ENCODE measurements at regions not wholly inside any gene's neighbourhood (a gene's known extent, or its start where the extent isn't known, plus 50 kb on each side); places are given as distances from the start of the nearest gene placed in this dataset.

DNA sequence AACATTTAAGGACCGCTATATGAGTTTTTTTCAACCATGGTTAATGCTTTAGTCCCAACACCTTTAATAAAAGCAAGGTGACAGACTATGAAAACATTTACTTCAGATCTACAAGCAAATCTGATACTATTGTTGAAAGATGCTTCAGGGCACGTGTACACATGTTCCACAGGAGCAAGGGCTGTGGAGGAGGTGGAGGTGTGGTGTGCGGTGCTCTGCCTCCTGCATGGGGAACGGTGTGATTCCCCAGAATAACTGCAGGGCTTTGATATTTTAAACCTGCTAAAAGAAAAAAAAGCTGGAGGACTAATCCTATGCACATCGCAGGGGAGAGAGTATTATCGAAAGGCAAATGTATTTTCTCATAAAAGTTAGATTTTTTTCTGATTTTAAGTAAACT, 188.1 kb upstream of the CEP162 start:
- Histone ChIP-seq H3K4me1 (no peaks in the 10 kb centered on the region), H3K4me3 (no peak overlapping the region), H3K9me3 (no peaks in the 10 kb centered on the region), H3K36me3 (replicated peaks in 1 of 2; ENCODE audit: insufficient read depth in 1 of 2, low read depth in 2 of 2) (no peaks in the 10 kb centered on the region), H3K27me3 (no peaks in the 10 kb centered on the region), H3K27ac (no peak overlapping the region)
- intact Hi-C loops (cut with DNase I): no loop called here
- no peak for TF ChIP-seq POLR2A (IDR thresholded peaks at IDR 0.05)
- no peak for TF ChIP-seq CTCF (IDR thresholded peaks at IDR 0.05)
- DNase-seq (no peak), ATAC-seq (no peak)
- 36 to 40% methylated on average over 6 of the region's 6 CpGs for WGBS, 2 donors

- Histone ChIP-seq H3K4me3 (no peak overlapping the region), H3K4me1 (no peaks in the 10 kb centered on the region), H3K27ac (no peak overlapping the region), H3K9me3 (no peaks in the 10 kb centered on the region), H3K36me3 (replicated peaks in 1 of 2; ENCODE audit: insufficient read depth in 1 of 2, low read depth in 2 of 2) (no peaks in the 10 kb centered on the region), H3K27me3 (no peaks in the 10 kb centered on the region)
- TF ChIP-seq POLR2A (IDR thresholded peaks at IDR 0.05) (no peak), CTCF (IDR thresholded peaks at IDR 0.05) (no peak)
- intact Hi-C loops (cut with DNase I): no loop called here
- 29 to 38% methylated on average over 2 of the region's 2 CpGs for WGBS, 2 donors
- ATAC-seq: no peak
- DNase-seq: no peak
Observed at GRCh38 chr6:84415068-84415467, 187.6 kb upstream of the CEP162 start.

- TF ChIP-seq POLR2A (IDR thresholded peaks at IDR 0.05) (no peak), CTCF (IDR thresholded peaks at IDR 0.05) (no peak)
- H3K9me3 ChIP-seq: no peaks in the 10 kb centered on the region
- no peaks in the 10 kb centered on the region for H3K36me3 ChIP-seq (replicated peaks in 1 of 2; ENCODE audit: insufficient read depth in 1 of 2, low read depth in 2 of 2)
- 48 to 52% methylated on average over 6 of the region's 6 CpGs for WGBS, 2 donors
- H3K27ac ChIP-seq: no peak overlapping the region
- H3K4me3 ChIP-seq: no peak overlapping the region
- no peaks in the 10 kb centered on the region for H3K27me3 ChIP-seq
- ATAC-seq: no peak
- intact Hi-C loops (cut with DNase I): no loop called here
- H3K4me1 ChIP-seq: no peaks in the 10 kb centered on the region
- DNase-seq: no peak
Observed at GRCh38 chr6:84414531-84414930, 187.1 kb upstream of the CEP162 start.

DNA sequence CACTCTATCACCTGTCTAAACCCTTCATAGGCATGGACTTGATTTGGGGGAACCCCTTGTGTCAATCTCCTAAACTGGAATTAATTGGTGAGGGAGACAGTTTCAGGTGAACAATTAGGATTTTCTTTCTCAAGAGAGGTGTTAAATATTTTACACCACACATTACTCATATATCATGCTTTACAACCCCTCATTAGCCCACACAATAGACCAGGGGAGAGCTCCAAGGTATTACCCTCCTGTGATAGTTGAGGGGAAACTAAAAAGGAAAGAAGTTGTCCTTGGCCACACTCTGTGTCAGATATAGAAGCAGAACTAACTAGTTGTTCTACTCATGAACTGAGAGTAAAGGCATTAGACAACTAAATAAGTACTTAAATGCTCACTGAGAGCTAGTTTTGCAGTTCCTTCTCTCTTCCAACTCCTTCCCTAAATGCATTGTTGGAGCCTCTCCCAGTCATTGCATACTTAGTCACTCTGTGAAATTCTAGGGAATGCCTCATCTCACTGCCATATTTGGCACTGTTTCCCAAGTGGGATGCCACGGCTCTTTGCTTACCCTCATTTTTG, 183.7 kb upstream of the CEP162 start:
- no peak for DNase-seq
- ATAC-seq: no peak
- no peaks in the 10 kb centered on the region for H3K9me3 ChIP-seq
- H3K27ac ChIP-seq: no peak overlapping the region
- no peaks in the 10 kb centered on the region for H3K36me3 ChIP-seq (replicated peaks in 1 of 2; ENCODE audit: insufficient read depth in 1 of 2, low read depth in 2 of 2)
- no peak overlapping the region for H3K4me3 ChIP-seq
- intact Hi-C loops (cut with DNase I): no loop called here
- 26 to 44% methylated on average over 1 of the region's 1 CpG for WGBS, 2 donors
- TF ChIP-seq CTCF (IDR thresholded peaks at IDR 0.05) (no peak), POLR2A (IDR thresholded peaks at IDR 0.05) (no peak)
- no peaks in the 10 kb centered on the region for H3K27me3 ChIP-seq
- H3K4me1 ChIP-seq: no peaks in the 10 kb centered on the region

GRCh38 chr6:84409911-84410310, 182.5 kb upstream of the CEP162 start:
- intact Hi-C loops (cut with DNase I): no loop called here
- ATAC-seq (no peak), DNase-seq (no peak)
- Histone ChIP-seq H3K4me3 (no peak overlapping the region), H3K36me3 (replicated peaks in 1 of 2; ENCODE audit: insufficient read depth in 1 of 2, low read depth in 2 of 2) (no peaks in the 10 kb centered on the region), H3K9me3 (no peaks in the 10 kb centered on the region), H3K27me3 (no peaks in the 10 kb centered on the region), H3K4me1 (no peaks in the 10 kb centered on the region), H3K27ac (no peak overlapping the region)
- TF ChIP-seq POLR2A (IDR thresholded peaks at IDR 0.05): no peak
- TF ChIP-seq CTCF (IDR thresholded peaks at IDR 0.05): no peak
- 23 to 37% methylated on average over 1 of the region's 1 CpG for WGBS, 2 donors

Measured in body of pancreas (tissue), 4 donors.